NT2/D1 (cell line): ENCODE measurements at regions not wholly inside any gene's neighbourhood (a gene's known extent, or its start where the extent isn't known, plus 50 kb on each side); places are given as distances from the start of the nearest gene placed in this dataset.

Experiments used
- SUZ12 ChIP-seq: IDR thresholded peaks from 2 replicates; pipeline ENCODE4 v1.6.1; 2011; ENCODE audit not compliant: insufficient read length, insufficient read depth; ENCODE audit errors: extremely low read depth
- YY1 ChIP-seq: IDR thresholded peaks from 2 replicates; pipeline ENCODE4 v1.6.1; 2011; ENCODE audit not compliant: insufficient read length, insufficient read depth
- ZNF274 ChIP-seq: IDR thresholded peaks from 2 replicates; pipeline ENCODE4 v1.6.1; 2011; ENCODE audit warnings: mild to moderate bottlenecking, low read depth, low read length

- TF ChIP-seq YY1 (no peak), SUZ12 (no peak), ZNF274 (no peak)
These were observed 123.0 kb upstream of the RREB1 start for GRCh38 chr6:6984585-6985366.
